Activated CD8-positive, alpha-beta memory T cell treated with anti-CD3 and anti-CD28 coated beads, Interleukin-2, amount 10 ng/mL, durations not matched to agents 7 days and 5 days (primary cell): ENCODE measurements at regions not wholly inside any gene's neighbourhood (a gene's known extent, or its start where the extent isn't known, plus 50 kb on each side); places are given as distances from the start of the nearest gene placed in this dataset.
"Not testable (repeated sequence)": the region's sequence is repeated elsewhere in the genome, so short reads cannot be mapped to it uniquely, and the experiment has no call there.

Source experiments
- ATAC-seq: fragments of 150-1000 bp; cut with Tn5 transposase; one replicate; pipeline ENCODE4 v1.10.0; 2021; ENCODE audit warnings: moderate library complexity
- CTCF ChIA-PET: fragments of 350-600 bp; sonication (Branson Sonifier 250); formaldehyde crosslinking; loops from one replicate; lab custom pipeline; 2021; ENCODE audit warnings: antibody characterized with exemption; lab: Charles Lee
- DNase-seq: peaks from one replicate; pipeline ENCODE4 v3.0.0-alpha.2; 2020
- H3K27ac Mint-ChIP-seq: one replicate; pipeline ENCODE4 v1.8.0; 2021; ENCODE audit warnings: mild to moderate bottlenecking, mixed read lengths
- H3K27me3 Mint-ChIP-seq: one replicate; pipeline ENCODE4 v1.8.0; 2021; ENCODE audit warnings: mixed read lengths
- H3K36me3 Mint-ChIP-seq: one replicate; pipeline ENCODE4 v1.8.0; 2021; ENCODE audit warnings: mild to moderate bottlenecking, mixed read lengths
- H3K4me1 Mint-ChIP-seq: one replicate; pipeline ENCODE4 v1.8.0; 2021; ENCODE audit warnings: mixed read lengths
- H3K4me3 Mint-ChIP-seq: one replicate; pipeline ENCODE4 v1.8.0; 2021; ENCODE audit warnings: mild to moderate bottlenecking, moderate library complexity, mixed read lengths
- H3K9me3 Mint-ChIP-seq: one replicate; pipeline ENCODE4 v1.8.0; 2022; ENCODE audit warnings: low read depth, mixed read lengths

GRCh38 chr1:238916828-238917227 lies 469.5 kb upstream of the CHRM3 start:
- Mint-ChIP-seq H3K36me3 (no peaks in the 10 kb centered on the region), H3K4me3 (no peak overlapping the region), H3K27ac (no peak overlapping the region), H3K27me3 (no peaks in the 10 kb centered on the region), H3K4me1 (no peaks in the 10 kb centered on the region), H3K9me3 (peaks cover 10% of the 10 kb centered on the region)
- ATAC-seq (no peak), DNase-seq (no peak)
- CTCF ChIA-PET, result no interaction called here

- H3K27ac Mint-ChIP-seq, result no peak overlapping the region
- no peaks in the 10 kb centered on the region for H3K27me3 Mint-ChIP-seq
- H3K4me1 Mint-ChIP-seq, result no peaks in the 10 kb centered on the region
- H3K9me3 Mint-ChIP-seq, result peaks cover 11% of the 10 kb centered on the region
- no peaks in the 10 kb centered on the region for H3K36me3 Mint-ChIP-seq
- ATAC-seq (no peak), DNase-seq (no peak)
- H3K4me3 Mint-ChIP-seq, result no peak overlapping the region
- CTCF ChIA-PET, result no interaction called here
Observed at GRCh38 chr1:238914346-238914745, 472.0 kb upstream of the CHRM3 start.

GRCh38 chr1:238913210-238913609 lies 473.2 kb upstream of the CHRM3 start:
- CTCF ChIA-PET, result no interaction called here
- H3K27me3 Mint-ChIP-seq, result no peaks in the 10 kb centered on the region
- no peak for ATAC-seq
- H3K4me3 Mint-ChIP-seq, result no peak overlapping the region
- H3K36me3 Mint-ChIP-seq, result no peaks in the 10 kb centered on the region
- no peak overlapping the region for H3K27ac Mint-ChIP-seq
- no peak for DNase-seq
- H3K9me3 Mint-ChIP-seq, result peaks cover 11% of the 10 kb centered on the region
- no peaks in the 10 kb centered on the region for H3K4me1 Mint-ChIP-seq

- Mint-ChIP-seq H3K4me3 (no peak overlapping the region), H3K36me3 (no peaks in the 10 kb centered on the region), H3K9me3 (peaks cover 14% of the 10 kb centered on the region), H3K27me3 (no peaks in the 10 kb centered on the region), H3K27ac (no peak overlapping the region), H3K4me1 (no peaks in the 10 kb centered on the region)
- ATAC-seq, result no peak
- DNase-seq, result no peak
- CTCF ChIA-PET, result no interaction called here
Observed at GRCh38 chr1:238912148-238912547, 474.2 kb upstream of the CHRM3 start.

GRCh38 chr1:238902752-238903151 lies 483.6 kb upstream of the CHRM3 start:
- peaks cover 20% of the 10 kb centered on the region for H3K9me3 Mint-ChIP-seq
- H3K36me3 Mint-ChIP-seq, H3K27me3 Mint-ChIP-seq, ATAC-seq, CTCF ChIA-PET, DNase-seq, H3K4me1 Mint-ChIP-seq, H3K27ac Mint-ChIP-seq, H3K4me3 Mint-ChIP-seq: not testable (repeated sequence)

- Mint-ChIP-seq H3K4me1 (no peaks in the 10 kb centered on the region), H3K36me3 (no peaks in the 10 kb centered on the region)
Observed at GRCh38 chr1:238900334-238900865, 486.0 kb upstream of the CHRM3 start.

GRCh38 chr1:238898856-238899255 lies 487.5 kb upstream of the CHRM3 start:
- CTCF ChIA-PET, result no interaction called here
- H3K36me3 Mint-ChIP-seq, result no peaks in the 10 kb centered on the region
- no peak for ATAC-seq

More at GRCh38 chr1:238900334-238900865, 486.0 kb upstream of the CHRM3 start:
- DNase-seq, result no peak
- Mint-ChIP-seq H3K27me3 (no peaks in the 10 kb centered on the region), H3K9me3 (peaks cover 17% of the 10 kb centered on the region), H3K27ac (no peak overlapping the region), H3K4me3 (no peak overlapping the region)
- CTCF ChIA-PET, result no interaction called here
- ATAC-seq, result no peak

GRCh38 chr1:238895911-238896310 lies 490.5 kb upstream of the CHRM3 start:
- Mint-ChIP-seq H3K4me1 (no peaks in the 10 kb centered on the region), H3K27me3 (no peaks in the 10 kb centered on the region), H3K27ac (no peak overlapping the region), H3K9me3 (peaks cover 6% of the 10 kb centered on the region), H3K4me3 (no peak overlapping the region), H3K36me3 (no peaks in the 10 kb centered on the region)
- DNase-seq, result no peak
- CTCF ChIA-PET, result no interaction called here
- no peak for ATAC-seq

More at GRCh38 chr1:238898856-238899255, 487.5 kb upstream of the CHRM3 start:
- Mint-ChIP-seq H3K4me3 (no peak overlapping the region), H3K9me3 (peaks cover 17% of the 10 kb centered on the region), H3K27ac (no peak overlapping the region), H3K4me1 (no peaks in the 10 kb centered on the region), H3K27me3 (no peaks in the 10 kb centered on the region)
- DNase-seq, result no peak

GRCh38 chr1:238892612-238893011 lies 493.8 kb upstream of the CHRM3 start:
- ATAC-seq, result no peak
- H3K9me3 Mint-ChIP-seq, result peaks cover under 1% of the 10 kb centered on the region
- H3K27ac Mint-ChIP-seq, result no peak overlapping the region
- H3K36me3 Mint-ChIP-seq, result no peaks in the 10 kb centered on the region
- no peaks in the 10 kb centered on the region for H3K4me1 Mint-ChIP-seq
- no peak overlapping the region for H3K4me3 Mint-ChIP-seq
- H3K27me3 Mint-ChIP-seq, result no peaks in the 10 kb centered on the region
- CTCF ChIA-PET, result no interaction called here
- DNase-seq, result no peak

- CTCF ChIA-PET, result no interaction called here
- H3K9me3 Mint-ChIP-seq, result peaks cover 11% of the 10 kb centered on the region
- ATAC-seq (no peak), DNase-seq (no peak)
- H3K4me3 Mint-ChIP-seq, result no peak overlapping the region
- H3K36me3 Mint-ChIP-seq, result no peaks in the 10 kb centered on the region
- no peaks in the 10 kb centered on the region for H3K4me1 Mint-ChIP-seq
- no peaks in the 10 kb centered on the region for H3K27me3 Mint-ChIP-seq
- H3K27ac Mint-ChIP-seq, result no peak overlapping the region
Observed at GRCh38 chr1:238861342-238862066, 524.9 kb upstream of the CHRM3 start.

- H3K36me3 Mint-ChIP-seq, result no peaks in the 10 kb centered on the region
- DNase-seq, result no peak
- H3K4me1 Mint-ChIP-seq, result no peaks in the 10 kb centered on the region
- peaks cover 10% of the 10 kb centered on the region for H3K9me3 Mint-ChIP-seq
- H3K4me3 Mint-ChIP-seq, result no peak overlapping the region
- H3K27ac Mint-ChIP-seq, result no peak overlapping the region
- H3K27me3 Mint-ChIP-seq, result no peaks in the 10 kb centered on the region
- CTCF ChIA-PET, result no interaction called here
- ATAC-seq, result no peak
Observed at GRCh38 chr1:238833919-238834318, 552.4 kb upstream of the CHRM3 start.

GRCh38 chr1:238832106-238832505 lies 554.3 kb upstream of the CHRM3 start:
- no peaks in the 10 kb centered on the region for H3K4me1 Mint-ChIP-seq
- no peak for ATAC-seq
- CTCF ChIA-PET, result no interaction called here

GRCh38 chr1:238830036-238830611 lies 556.2 kb upstream of the CHRM3 start:
- Mint-ChIP-seq H3K4me1 (no peaks in the 10 kb centered on the region), H3K27me3 (no peaks in the 10 kb centered on the region), H3K9me3 (peaks cover 13% of the 10 kb centered on the region), H3K4me3 (no peak overlapping the region), H3K27ac (no peak overlapping the region), H3K36me3 (no peaks in the 10 kb centered on the region)
- CTCF ChIA-PET, result no interaction called here
- ATAC-seq, result no peak
- no peak for DNase-seq

More at GRCh38 chr1:238832106-238832505, 554.3 kb upstream of the CHRM3 start:
- no peaks in the 10 kb centered on the region for H3K27me3 Mint-ChIP-seq
- H3K27ac Mint-ChIP-seq, result no peak overlapping the region
- no peak for DNase-seq
- H3K36me3 Mint-ChIP-seq, result no peaks in the 10 kb centered on the region
- H3K4me3 Mint-ChIP-seq, result no peak overlapping the region
- peaks cover 13% of the 10 kb centered on the region for H3K9me3 Mint-ChIP-seq

- DNase-seq (no peak), ATAC-seq (no peak)
- H3K4me3 Mint-ChIP-seq, result no peak overlapping the region
- H3K9me3 Mint-ChIP-seq, result peaks cover 18% of the 10 kb centered on the region
- H3K4me1 Mint-ChIP-seq, result no peaks in the 10 kb centered on the region
- H3K36me3 Mint-ChIP-seq, result no peaks in the 10 kb centered on the region
- no peak overlapping the region for H3K27ac Mint-ChIP-seq
- CTCF ChIA-PET, result no interaction called here
- no peaks in the 10 kb centered on the region for H3K27me3 Mint-ChIP-seq
Observed at GRCh38 chr1:238826891-238827290, 559.5 kb upstream of the CHRM3 start.
